CD4-positive, alpha-beta T cell treated with Interleukin-6 at 100 ng/mL for 8 hours (primary cell): ENCODE measurements at regions not wholly inside any gene's neighbourhood (a gene's known extent, or its start where the extent isn't known, plus 50 kb on each side); places are given as distances from the start of the nearest gene placed in this dataset.

Experiments used
- DNase-seq: peaks from one replicate; pipeline ENCODE4 v3.0.0-alpha.2; 2020; ENCODE audit warnings: mixed read lengths, low spot score

DNA sequence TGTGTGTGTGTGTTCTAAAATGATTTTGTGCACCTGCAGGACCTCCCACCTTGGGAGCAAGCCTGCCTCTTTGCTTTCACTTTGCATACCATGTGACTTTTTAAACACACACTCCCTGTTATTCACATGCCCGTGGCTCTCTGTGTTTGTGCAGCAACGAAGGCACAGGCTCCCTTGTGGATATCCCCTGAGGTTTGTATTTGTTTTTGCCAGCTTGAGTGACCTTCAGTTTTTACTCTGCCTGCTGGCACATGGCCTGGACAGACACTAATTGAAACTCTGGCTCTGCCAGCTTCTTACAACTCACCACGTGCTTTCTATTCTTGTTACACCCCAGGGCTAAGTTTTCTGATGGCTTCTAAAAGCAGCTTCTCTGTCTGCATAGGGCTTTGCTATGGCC, 885.8 kb downstream of the SH3BGRL start:
- DNase-seq = no peak

DNA sequence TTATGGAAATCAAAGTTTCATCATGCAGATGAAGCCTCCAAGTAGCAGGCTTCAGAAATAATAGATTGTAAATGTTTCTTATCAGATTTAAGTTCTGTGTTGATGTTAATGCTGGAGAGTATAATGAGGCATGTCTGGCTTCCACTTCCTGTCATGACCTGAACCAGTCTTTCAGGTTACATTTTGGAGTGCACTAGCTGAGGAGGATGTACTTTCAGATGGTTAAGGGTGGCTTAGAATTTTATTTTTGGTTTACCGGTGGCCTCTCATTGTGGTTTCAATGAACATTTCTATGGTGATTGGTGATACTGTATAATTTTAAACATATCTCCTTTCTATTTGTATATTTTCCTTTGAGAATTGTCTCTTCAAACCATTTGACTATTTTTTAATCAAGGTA, 890.4 kb downstream of the SH3BGRL start:
- no peak for DNase-seq

GRCh38 chrX:82125103-82125502, 923.2 kb downstream of the SH3BGRL start:
- no peak for DNase-seq

GRCh38 chrX:82127228-82128123, 925.6 kb downstream of the SH3BGRL start:
- DNase-seq = no peak

GRCh38 chrX:82134378-82134777, 932.5 kb downstream of the SH3BGRL start:
- no peak for DNase-seq

- DNase-seq = peak; percentile 26
These were observed 940.0 kb downstream of the SH3BGRL start for GRCh38 chrX:82141942-82142341.

DNA sequence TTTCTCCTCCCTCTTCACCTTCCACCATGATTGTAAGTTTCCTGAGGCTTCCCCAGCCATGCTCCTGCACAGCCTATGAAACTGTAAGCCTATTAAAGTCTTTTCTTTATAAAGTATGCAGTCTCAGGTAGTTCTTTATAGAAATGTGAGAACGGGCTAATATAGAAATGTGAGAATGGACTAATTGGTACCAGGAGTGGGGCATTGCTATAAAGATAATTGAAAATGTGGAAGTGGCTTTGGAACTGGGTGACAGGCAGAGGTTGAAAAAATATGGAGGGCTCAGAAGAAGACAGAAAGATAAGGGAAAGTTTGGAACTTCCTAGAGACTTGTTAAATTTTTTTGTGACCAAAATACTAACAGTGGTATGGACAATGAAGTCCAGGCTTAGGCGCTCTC, 959.3 kb downstream of the SH3BGRL start:
- no peak for DNase-seq

DNA sequence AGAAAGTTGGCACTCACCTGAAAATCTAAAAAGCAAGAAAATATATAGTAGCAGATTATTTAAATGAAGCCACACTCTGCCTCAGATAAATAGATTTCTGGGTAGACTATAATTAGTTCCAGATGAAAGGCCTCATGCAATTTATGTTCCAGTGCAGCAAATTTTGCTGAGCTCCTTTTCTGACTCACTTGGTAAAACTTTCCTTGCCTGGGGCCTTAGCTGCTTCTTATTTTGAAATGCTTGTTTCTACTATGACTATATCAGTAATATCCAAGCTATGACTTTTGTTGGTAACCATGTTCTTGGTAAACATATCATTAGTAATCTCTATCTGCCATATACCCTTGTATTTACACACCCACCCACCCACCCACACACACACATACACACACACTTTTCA, 961.8 kb downstream of the SH3BGRL start:
- no peak for DNase-seq

DNA sequence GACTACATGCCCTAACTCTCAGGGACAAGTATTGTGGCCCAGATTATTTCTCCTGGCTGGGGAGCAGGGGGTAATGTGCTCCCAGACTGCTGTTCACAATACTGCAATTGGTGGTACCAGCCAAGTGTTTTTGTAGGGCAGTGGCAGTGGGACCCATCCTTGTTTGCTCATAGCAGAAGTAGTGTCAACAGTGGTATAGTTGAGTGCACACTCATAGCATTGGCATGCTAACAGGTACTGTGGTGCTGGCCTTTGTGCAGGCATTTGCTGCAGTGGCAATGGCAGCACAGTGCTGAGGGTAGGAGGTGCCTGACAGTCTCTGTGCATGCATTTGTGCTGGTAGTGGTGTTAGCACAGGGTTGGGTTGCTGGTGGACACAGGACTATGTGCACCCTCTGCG, 995.0 kb downstream of the SH3BGRL start:
- DNase-seq = no peak

DNA sequence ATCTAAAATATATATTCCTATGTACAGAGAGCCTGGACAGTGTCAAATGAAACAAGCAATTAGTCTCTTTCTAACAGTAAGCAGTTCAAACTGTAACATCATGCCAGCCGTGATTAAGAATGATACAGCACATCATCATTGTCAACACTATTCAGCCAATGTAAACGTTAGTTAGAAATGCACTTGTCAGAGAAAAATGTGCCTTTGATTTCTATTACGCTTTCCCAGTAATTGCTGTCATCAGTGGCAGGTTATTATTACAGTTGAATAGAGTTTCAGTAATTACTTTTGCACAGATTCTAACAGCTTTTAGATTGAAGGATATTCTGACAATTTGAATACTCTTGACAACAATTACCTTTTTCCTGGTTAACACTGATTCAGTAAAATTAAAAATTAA, 1007.1 kb downstream of the SH3BGRL start:
- DNase-seq = no peak

GRCh38 chrX:82218361-82218760, 1016.5 kb downstream of the SH3BGRL start:
- DNase-seq = peak; percentile 2

GRCh38 chrX:82219129-82219528, 1017.2 kb downstream of the SH3BGRL start:
- no peak for DNase-seq

DNA sequence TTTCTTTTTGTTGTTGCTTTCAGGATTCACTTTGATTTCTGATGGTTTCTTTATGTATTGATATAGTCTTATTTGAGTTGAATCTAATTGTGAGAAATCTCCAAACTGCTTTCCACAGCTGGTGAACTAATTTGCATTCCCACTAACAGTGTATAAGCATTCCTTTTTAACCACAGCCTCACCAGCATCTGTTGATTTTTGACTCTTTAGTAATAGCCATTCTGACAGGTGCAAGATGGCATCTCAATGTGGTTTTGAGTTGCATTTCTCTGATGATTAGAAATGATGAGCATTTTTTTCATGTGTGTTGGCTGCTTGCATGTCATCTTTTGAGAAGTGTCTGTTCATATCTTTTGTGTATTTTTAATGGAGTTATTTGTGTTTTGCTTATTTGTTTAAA, 1023.1 kb downstream of the SH3BGRL start:
- no peak for DNase-seq

DNA sequence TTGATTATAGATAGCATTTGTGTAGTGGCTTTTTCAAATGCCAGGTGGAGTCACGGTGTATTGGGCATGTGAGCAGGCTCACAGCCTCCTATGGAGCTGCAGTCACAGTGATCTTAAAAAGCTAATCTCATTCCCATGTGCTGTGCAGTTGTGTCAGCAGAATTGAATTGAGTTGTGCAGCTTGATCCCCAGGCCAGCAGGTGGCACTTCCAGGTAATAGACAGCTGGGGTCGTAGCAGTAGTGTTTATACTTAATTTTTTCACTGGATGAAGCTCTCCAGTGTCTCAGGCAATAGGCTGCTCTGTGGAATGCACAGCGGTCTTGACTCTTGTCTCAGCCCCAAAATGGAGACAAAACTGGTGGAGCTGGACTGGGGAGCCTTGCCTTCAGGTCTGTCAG, 1028.1 kb downstream of the SH3BGRL start:
- DNase-seq = no peak

DNA sequence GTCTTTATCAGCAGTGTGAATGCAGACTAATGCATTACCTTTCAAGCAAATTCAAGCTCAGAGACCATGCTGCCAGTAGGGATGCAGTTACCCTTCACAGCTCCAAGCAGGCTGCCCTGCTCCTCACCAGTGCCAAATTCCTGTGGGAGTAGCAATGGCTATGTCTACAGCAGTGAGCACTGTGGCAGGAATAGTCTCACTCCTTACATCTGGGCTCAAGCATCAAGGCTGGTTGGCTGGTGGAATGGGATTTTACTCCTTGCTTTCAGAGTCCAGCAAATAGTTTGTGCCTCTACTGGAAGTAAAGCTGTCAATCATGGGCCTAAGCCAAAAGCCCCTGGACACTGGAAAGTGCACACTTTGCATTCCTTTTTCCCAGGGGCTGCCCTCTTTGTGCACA, 1030.8 kb downstream of the SH3BGRL start:
- DNase-seq = no peak

GRCh38 chrX:82237328-82237727, 1035.4 kb downstream of the SH3BGRL start:
- DNase-seq = no peak
